HepG2 (cell line): ENCODE measurements at regions not wholly inside any gene's neighbourhood (a gene's known extent, or its start where the extent isn't known, plus 50 kb on each side); places are given as distances from the start of the nearest gene placed in this dataset.

Source experiments
- ATAC-seq: fragments of 200-7000 bp; cut with Tn5 transposase; 3 replicates; pipeline ENCODE4 v1.9.1; 2020; ENCODE audit warnings: mild to moderate bottlenecking, moderate library complexity
- BruUV-seq: library from RNA; stranded (reverse); fragments of 400-500 nt; replicated peaks from 2 replicates; lab custom pipeline; 2021; lab: Mats Ljungman, UMichigan
- CTCF ChIA-PET: fragments of 300-600 bp; formaldehyde crosslinking; extraction: SDS; loops from one replicate; lab custom pipeline; 2021; ENCODE audit warnings: low total read pairs, inconsistent platforms, low intra/inter-chr PET ratio; lab: Yijun Ruan, JAX
- POLR2A ChIA-PET: fragments of 350-600 bp; sonication (Branson Sonifier 250); formaldehyde crosslinking; loops from one replicate; lab custom pipeline; 2020; ENCODE audit warnings: antibody characterized with exemption, inconsistent platforms; lab: Yijun Ruan, JAX
- DNase-seq: peaks from one replicate; pipeline ENCODE4 v3.0.0-alpha.2; 2015; ENCODE audit warnings: low spot score
- FAIRE-seq: peaks from 3 replicates; lab custom pipeline; 2011; peaks lifted over from hg19 to GRCh38; lab: Jason Lieb, UNC
- H2AFZ ChIP-seq: one replicate; pipeline ENCODE4 v1.6.1; 2011; ENCODE audit warnings: low read length, inconsistent platforms
- H3K27ac ChIP-seq: fragments of 300-600 bp; 3 replicates; pipeline ENCODE4 v1.8.0; 2011; ENCODE audit warnings: mixed run types, mild to moderate bottlenecking, mixed read lengths, low read length, inconsistent platforms; ENCODE audit not compliant: insufficient read depth; ENCODE audit errors: extremely low read length
- H3K27me3 ChIP-seq, 2 experiments: fragments of 200-600 bp in 1 of 2; 2 replicates in 1 of 2; 3 replicates in 1 of 2; pipeline versions ENCODE4 v1.6.0 to v1.8.0; 2011; ENCODE audit warnings: low read length in 2 of 2, mild to moderate bottlenecking in 2 of 2, moderate library complexity in 2 of 2, inconsistent platforms in 1 of 2; ENCODE audit not compliant: insufficient read depth in 2 of 2, control insufficient read depth in 1 of 2
- H3K36me3 ChIP-seq, 2 experiments: fragments of 200-600 bp in 1 of 2; replicated peaks in 1 of 2; 2 replicates in 1 of 2; 3 replicates in 1 of 2; pipeline versions ENCODE4 v1.5.1 to v1.8.0; 2011; ENCODE audit warnings: low read length in 2 of 2, inconsistent platforms in 1 of 2; ENCODE audit not compliant: insufficient read depth in 2 of 2, control insufficient read depth in 1 of 2
- H3K4me1 ChIP-seq: 2 replicates; pipeline ENCODE4 v1.5.1; 2012; ENCODE audit warnings: low read length, inconsistent platforms; ENCODE audit not compliant: insufficient read depth
- H3K4me2 ChIP-seq: 2 replicates; pipeline ENCODE4 v1.6.0; 2011; ENCODE audit warnings: low read depth, low read length, inconsistent platforms
- H3K4me3 ChIP-seq, 3 experiments: fragments of 200-600 bp in 1 of 3; sonication (generic), shearing (Covaris generic) in 1 of 3; replicated peaks in 1 of 3; 2 replicates each; pipeline ENCODE4 v1.5.1; 2011 to 2016; ENCODE audit warnings: low read length in 3 of 3, inconsistent platforms in 2 of 3, low read depth in 2 of 3, mild to moderate bottlenecking in 2 of 3, control low read depth in 1 of 3, mixed read lengths in 1 of 3; ENCODE audit not compliant: insufficient read depth in 1 of 3
- H3K79me2 ChIP-seq: one replicate; pipeline ENCODE4 v1.6.1; 2011; ENCODE audit warnings: low read length, inconsistent platforms; ENCODE audit not compliant: insufficient read depth
- H3K9ac ChIP-seq: 2 replicates; pipeline ENCODE4 v1.6.0; 2011; ENCODE audit warnings: mild to moderate bottlenecking, low read depth, low read length, inconsistent platforms; ENCODE audit not compliant: insufficient read depth
- H3K9me3 ChIP-seq: 2 replicates; pipeline ENCODE4 v1.5.1; 2012; ENCODE audit warnings: mild to moderate bottlenecking, low read length
- H4K20me1 ChIP-seq: 2 replicates; pipeline ENCODE4 v1.6.0; 2011; ENCODE audit warnings: inconsistent platforms, mild to moderate bottlenecking, low read length, moderate library complexity; ENCODE audit not compliant: insufficient read depth
- CCAR2 ChIP-seq: fragments of 200-400 bp; formaldehyde crosslinking; optimal IDR thresholded peaks from 2 replicates; pipeline ENCODE3; 2018; ENCODE audit warnings: low read depth, mild to moderate bottlenecking, low read length, moderate library complexity
- CEBPG ChIP-seq: IDR thresholded peaks from 2 replicates; pipeline ENCODE4 v1.6.1; 2016
- FOSL1 ChIP-seq: sonication (generic); formaldehyde crosslinking; IDR thresholded peaks from 2 replicates; pipeline ENCODE4 v1.9.0; 2021; ENCODE audit warnings: missing genetic modification reagents, borderline replicate concordance
- GATAD1 ChIP-seq: IDR thresholded peaks from 2 replicates; pipeline ENCODE4 v1.6.1; 2016; ENCODE audit warnings: missing genetic modification reagents, missing compliant biosample characterization
- NCOA5 ChIP-seq: sonication (generic); formaldehyde crosslinking; IDR thresholded peaks from 2 replicates; pipeline ENCODE4 v1.4.0; 2020; ENCODE audit warnings: missing genetic modification reagents
- PAWR ChIP-seq: sonication (generic); formaldehyde crosslinking; IDR thresholded peaks from 2 replicates; pipeline ENCODE4 v1.4.0; 2020; ENCODE audit warnings: missing genetic modification reagents, mild to moderate bottlenecking, borderline replicate concordance
- SMYD3 ChIP-seq: sonication (generic); formaldehyde crosslinking; IDR thresholded peaks from 2 replicates; pipeline ENCODE4 v1.8.1; 2023; ENCODE audit warnings: mild to moderate bottlenecking, missing genetic modification reagents
- TBX2 ChIP-seq: sonication (generic); formaldehyde crosslinking; IDR thresholded peaks from 2 replicates; pipeline ENCODE4 v1.5.0; 2020; ENCODE audit warnings: missing genetic modification reagents, mild to moderate bottlenecking, borderline replicate concordance
- ZC3H13 ChIP-seq: sonication (generic); formaldehyde crosslinking; IDR thresholded peaks from 2 replicates; pipeline ENCODE4 v1.8.1; 2023; ENCODE audit warnings: mild to moderate bottlenecking, missing genetic modification reagents, moderate library complexity
- ZNF296 ChIP-seq: sonication (generic); formaldehyde crosslinking; conservative IDR thresholded peaks from 2 replicates; pipeline ENCODE4 v1.5.0; 2020; ENCODE audit warnings: mild to moderate bottlenecking, missing genetic modification reagents
- ZNF335 ChIP-seq: sonication (generic); formaldehyde crosslinking; IDR thresholded peaks from 2 replicates; pipeline ENCODE4 v1.4.0; 2020; ENCODE audit warnings: missing genetic modification reagents
- ZNF713 ChIP-seq: sonication (generic); formaldehyde crosslinking; IDR thresholded peaks from 2 replicates; pipeline ENCODE4 v1.4.0; 2020; ENCODE audit warnings: mild to moderate bottlenecking, missing genetic modification reagents
- ZNF777 ChIP-seq: sonication (generic); formaldehyde crosslinking; IDR thresholded peaks from 2 replicates; pipeline ENCODE4 v1.4.0; 2020; ENCODE audit warnings: missing genetic modification reagents
- WGBS: methylation state at CpG from one replicate; pipeline ENCODE4 v1.1.6; 2017; ENCODE audit warnings: low lambda C conversion rate; 5-methylcytosine and 5-hydroxymethylcytosine counted together
- in situ Hi-C: cut with HindIII; loops from 2 replicates; pipeline ENCODE4 v1.10.0; 2017; ENCODE audit warnings: low pct_unique_long_range_greater_than_20kb; ENCODE audit not compliant: extremely low pct_ligation_motif_present
- intact Hi-C: fragments of 100-400 bp; cut with micrococcal nuclease; formaldehyde crosslinking; loops from one replicate; pipeline ENCODE4 v1.10.0; 2022; ENCODE audit not compliant: unreplicated experiment
- TF ChIP-seq, protein P1 (sequence below): sonication (generic); formaldehyde crosslinking; IDR thresholded peaks from 2 replicates; pipeline ENCODE4 v1.4.0; 2020; ENCODE audit warnings: missing genetic modification reagents, mild to moderate bottlenecking, borderline replicate concordance
- TF ChIP-seq, protein P2 (sequence below): sonication (generic); formaldehyde crosslinking; conservative IDR thresholded peaks from 2 replicates; pipeline ENCODE4 v1.4.0; 2020; ENCODE audit warnings: missing genetic modification reagents

DNA sequence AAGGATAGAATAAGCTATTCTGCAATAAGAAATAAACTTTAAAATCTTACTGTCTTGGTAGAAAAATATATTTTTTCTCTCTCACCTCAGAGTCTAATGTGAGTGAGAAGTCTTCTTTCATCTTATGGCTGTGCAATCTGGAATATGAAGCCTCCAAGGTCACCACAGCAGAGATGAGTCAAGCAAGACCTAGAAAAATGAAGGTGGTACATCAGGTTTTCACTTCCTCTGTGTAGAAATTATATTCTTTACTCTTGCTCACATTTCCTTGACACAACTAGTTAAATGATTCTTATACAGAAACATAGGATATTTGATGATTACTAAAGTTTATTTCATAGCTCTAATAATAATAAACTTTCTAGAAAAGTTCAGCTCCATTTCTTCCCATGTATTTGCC, 211.4 kb downstream of the CXXC4 start (continued):
- TF ChIP-seq FOSL1 (CRISPR knock-in tag) (no peak), CEBPG (no peak), ZNF777 (no peak), ZNF713 (no peak), ZNF296 (CRISPR knock-in tag) (no peak), ZC3H13 (CRISPR knock-in tag) (no peak), PAWR (CRISPR knock-in tag) (no peak)
- TF ChIP-seq, protein P1, sequence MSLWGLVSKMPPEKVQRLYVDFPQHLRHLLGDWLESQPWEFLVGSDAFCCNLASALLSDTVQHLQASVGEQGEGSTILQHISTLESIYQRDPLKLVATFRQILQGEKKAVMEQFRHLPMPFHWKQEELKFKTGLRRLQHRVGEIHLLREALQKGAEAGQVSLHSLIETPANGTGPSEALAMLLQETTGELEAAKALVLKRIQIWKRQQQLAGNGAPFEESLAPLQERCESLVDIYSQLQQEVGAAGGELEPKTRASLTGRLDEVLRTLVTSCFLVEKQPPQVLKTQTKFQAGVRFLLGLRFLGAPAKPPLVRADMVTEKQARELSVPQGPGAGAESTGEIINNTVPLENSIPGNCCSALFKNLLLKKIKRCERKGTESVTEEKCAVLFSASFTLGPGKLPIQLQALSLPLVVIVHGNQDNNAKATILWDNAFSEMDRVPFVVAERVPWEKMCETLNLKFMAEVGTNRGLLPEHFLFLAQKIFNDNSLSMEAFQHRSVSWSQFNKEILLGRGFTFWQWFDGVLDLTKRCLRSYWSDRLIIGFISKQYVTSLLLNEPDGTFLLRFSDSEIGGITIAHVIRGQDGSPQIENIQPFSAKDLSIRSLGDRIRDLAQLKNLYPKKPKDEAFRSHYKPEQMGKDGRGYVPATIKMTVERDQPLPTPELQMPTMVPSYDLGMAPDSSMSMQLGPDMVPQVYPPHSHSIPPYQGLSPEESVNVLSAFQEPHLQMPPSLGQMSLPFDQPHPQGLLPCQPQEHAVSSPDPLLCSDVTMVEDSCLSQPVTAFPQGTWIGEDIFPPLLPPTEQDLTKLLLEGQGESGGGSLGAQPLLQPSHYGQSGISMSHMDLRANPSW: no peak

DNA sequence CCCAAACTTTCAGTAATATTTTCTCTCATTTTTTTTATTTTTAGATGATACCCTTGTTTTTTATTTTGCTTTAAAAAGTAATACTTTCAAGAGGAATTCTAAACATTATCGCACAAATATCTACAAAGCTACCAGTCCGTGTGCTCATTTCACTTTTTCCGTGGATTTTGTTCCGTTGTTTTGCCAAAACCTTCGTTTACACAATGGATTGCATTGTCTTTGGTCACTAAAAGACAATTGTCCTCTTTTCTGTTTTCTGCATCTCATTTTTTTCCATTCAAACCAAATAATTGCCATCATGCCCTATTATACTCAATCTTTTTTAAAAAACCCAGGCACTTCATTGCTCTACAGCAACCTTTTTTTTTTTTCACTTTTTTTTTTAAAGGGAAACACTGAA, 214.9 kb downstream of the CXXC4 start:
- Histone ChIP-seq H3K79me2 (no peaks in the 10 kb centered on the region), H3K36me3 (no peaks in the 10 kb centered on the region), H3K9ac (no peak overlapping the region), H3K4me3 (no peak overlapping the region), H3K4me1 (no peaks in the 10 kb centered on the region), H3K27ac (no peak overlapping the region), H4K20me1 (no peaks in the 10 kb centered on the region), H3K9me3 (peaks cover 5% of the 10 kb centered on the region; the same call in 1 of the 2 replicates), H3K4me2 (no peak overlapping the region), H2AFZ (no peak overlapping the region), H3K27me3 (no peaks in the 10 kb centered on the region)
- ChIA-PET POLR2A (no interaction called here), CTCF (no interaction called here)
- FAIRE-seq (no peak), ATAC-seq (no peak), DNase-seq (no peak)
- TF ChIP-seq NCOA5 (no peak), CCAR2 (no peak), TBX2 (CRISPR knock-in tag) (no peak), ZNF335 (CRISPR knock-in tag) (no peak), GATAD1 (CRISPR knock-in tag) (no peak), SMYD3 (CRISPR knock-in tag) (no peak)
- TF ChIP-seq, protein P2, sequence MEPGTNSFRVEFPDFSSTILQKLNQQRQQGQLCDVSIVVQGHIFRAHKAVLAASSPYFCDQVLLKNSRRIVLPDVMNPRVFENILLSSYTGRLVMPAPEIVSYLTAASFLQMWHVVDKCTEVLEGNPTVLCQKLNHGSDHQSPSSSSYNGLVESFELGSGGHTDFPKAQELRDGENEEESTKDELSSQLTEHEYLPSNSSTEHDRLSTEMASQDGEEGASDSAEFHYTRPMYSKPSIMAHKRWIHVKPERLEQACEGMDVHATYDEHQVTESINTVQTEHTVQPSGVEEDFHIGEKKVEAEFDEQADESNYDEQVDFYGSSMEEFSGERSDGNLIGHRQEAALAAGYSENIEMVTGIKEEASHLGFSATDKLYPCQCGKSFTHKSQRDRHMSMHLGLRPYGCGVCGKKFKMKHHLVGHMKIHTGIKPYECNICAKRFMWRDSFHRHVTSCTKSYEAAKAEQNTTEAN (CRISPR knock-in tag): no peak
- WGBS: 4% methylated on average over 5 of the region's 5 CpGs
- intact Hi-C loops: no loop called here
- no TSS peak for BruUV-seq
- in situ Hi-C loops: no loop called here
